ENCODE measurements at regions not wholly inside any gene's neighbourhood (a gene's known extent, or its start where the extent isn't known, plus 50 kb on each side); places are given as distances from the start of the nearest gene placed in this dataset.

- H3K27me3 ChIP-seq (ENCODE audit: low read depth, low read length): no peaks in the 10 kb centered on the region
- H3K4me2 ChIP-seq (ENCODE audit: low read length): no peak overlapping the region
- H4K20me1 ChIP-seq (ENCODE audit: insufficient read depth, low read length): no peaks in the 10 kb centered on the region
- H3K79me2 ChIP-seq (ENCODE audit: low read length): no peaks in the 10 kb centered on the region
- H3K9ac ChIP-seq (ENCODE audit: low read length): no peak overlapping the region
- H3K36me3 ChIP-seq (replicated peaks; ENCODE audit: low read depth, low read length): no peaks in the 10 kb centered on the region
- H3K4me3 ChIP-seq (ENCODE audit: low read length): no peak overlapping the region
- H3K4me1 ChIP-seq (ENCODE audit: low read length): peaks cover 2% of the 10 kb centered on the region; the same call in 1 of the 2 replicates
- no peak overlapping the region for H3K27ac ChIP-seq (ENCODE audit: low read length)
- TF ChIP-seq EZH2phosphoT487 (IDR thresholded peaks at IDR 0.05; ENCODE audit: low read depth): no peak
- TF ChIP-seq CTCF (IDR thresholded peaks at IDR 0.05; ENCODE audit: low read depth, low read length): no peak
- H3K9me3 ChIP-seq (ENCODE audit: insufficient read depth, low read length): no peaks in the 10 kb centered on the region
- no peak overlapping the region for H2AFZ ChIP-seq (ENCODE audit: low read depth, low read length)
Measured at GRCh38 chr17:64785011-64785421, 122.9 kb upstream of the SMURF2 start.

- no peak overlapping the region for H3K4me3 ChIP-seq (ENCODE audit: low read length)
- H3K79me2 ChIP-seq (ENCODE audit: low read length): no peaks in the 10 kb centered on the region
- no peak overlapping the region for H3K27ac ChIP-seq (ENCODE audit: low read length)
- H3K4me1 ChIP-seq (ENCODE audit: low read length): peaks cover 2% of the 10 kb centered on the region; the same call in 1 of the 2 replicates
- no peak overlapping the region for H3K9ac ChIP-seq (ENCODE audit: low read length)
- H3K9me3 ChIP-seq (ENCODE audit: insufficient read depth, low read length): no peaks in the 10 kb centered on the region
- H2AFZ ChIP-seq (ENCODE audit: low read depth, low read length): no peak overlapping the region
- no peaks in the 10 kb centered on the region for H4K20me1 ChIP-seq (ENCODE audit: insufficient read depth, low read length)
- TF ChIP-seq CTCF (IDR thresholded peaks at IDR 0.05; ENCODE audit: low read depth, low read length) (no peak), EZH2phosphoT487 (IDR thresholded peaks at IDR 0.05; ENCODE audit: low read depth) (no peak)
- H3K4me2 ChIP-seq (ENCODE audit: low read length): no peak overlapping the region
- H3K27me3 ChIP-seq (ENCODE audit: low read depth, low read length): no peaks in the 10 kb centered on the region
- H3K36me3 ChIP-seq (replicated peaks; ENCODE audit: low read depth, low read length): no peaks in the 10 kb centered on the region
Measured at GRCh38 chr17:64784353-64785010, 122.4 kb upstream of the SMURF2 start.

GRCh38 chr17:64783556-64784352, 121.6 kb upstream of the SMURF2 start:
- H3K4me2 ChIP-seq (ENCODE audit: low read length): no peak overlapping the region
- H2AFZ ChIP-seq (ENCODE audit: low read depth, low read length): no peak overlapping the region
- no peak overlapping the region for H3K4me3 ChIP-seq (ENCODE audit: low read length)
- no peak overlapping the region for H3K9ac ChIP-seq (ENCODE audit: low read length)
- no peak for TF ChIP-seq CTCF (IDR thresholded peaks at IDR 0.05; ENCODE audit: low read depth, low read length)
- no peak for TF ChIP-seq EZH2phosphoT487 (IDR thresholded peaks at IDR 0.05; ENCODE audit: low read depth)
- no peaks in the 10 kb centered on the region for H3K79me2 ChIP-seq (ENCODE audit: low read length)
- H3K4me1 ChIP-seq (ENCODE audit: low read length): peaks cover 2% of the 10 kb centered on the region; the same call in 1 of the 2 replicates
- H4K20me1 ChIP-seq (ENCODE audit: insufficient read depth, low read length): no peaks in the 10 kb centered on the region
- no peaks in the 10 kb centered on the region for H3K9me3 ChIP-seq (ENCODE audit: insufficient read depth, low read length)
- H3K27me3 ChIP-seq (ENCODE audit: low read depth, low read length): no peaks in the 10 kb centered on the region
- H3K36me3 ChIP-seq (replicated peaks; ENCODE audit: low read depth, low read length): peaks cover 3% of the 10 kb centered on the region
- no peak overlapping the region for H3K27ac ChIP-seq (ENCODE audit: low read length)

- H4K20me1 ChIP-seq (ENCODE audit: insufficient read depth, low read length): no peaks in the 10 kb centered on the region
- no peak overlapping the region for H3K4me2 ChIP-seq (ENCODE audit: low read length)
- H3K9me3 ChIP-seq (ENCODE audit: insufficient read depth, low read length): no peaks in the 10 kb centered on the region
- TF ChIP-seq EZH2phosphoT487 (IDR thresholded peaks at IDR 0.05; ENCODE audit: low read depth): no peak
- no peak for TF ChIP-seq CTCF (IDR thresholded peaks at IDR 0.05; ENCODE audit: low read depth, low read length)
- peaks cover 4% of the 10 kb centered on the region for H3K4me1 ChIP-seq (ENCODE audit: low read length)
- H3K4me3 ChIP-seq (ENCODE audit: low read length): no peak overlapping the region
- H3K9ac ChIP-seq (ENCODE audit: low read length): no peak overlapping the region
- no peaks in the 10 kb centered on the region for H3K79me2 ChIP-seq (ENCODE audit: low read length)
- no peak overlapping the region for H3K27ac ChIP-seq (ENCODE audit: low read length)
- H3K36me3 ChIP-seq (replicated peaks; ENCODE audit: low read depth, low read length): peaks cover 3% of the 10 kb centered on the region
- H2AFZ ChIP-seq (ENCODE audit: low read depth, low read length): no peak overlapping the region
- H3K27me3 ChIP-seq (ENCODE audit: low read depth, low read length): no peaks in the 10 kb centered on the region
Measured at GRCh38 chr17:64783031-64783461, 120.9 kb upstream of the SMURF2 start.

Data from OCI-LY3 (cell line).